Astrocyte (in vitro differentiated cells and primary cell): ENCODE measurements at regions not wholly inside any gene's neighbourhood (a gene's known extent, or its start where the extent isn't known, plus 50 kb on each side); places are given as distances from the start of the nearest gene placed in this dataset.

Source experiments
- DNase-seq: peaks from one replicate; pipeline ENCODE4 v3.0.0-alpha.2; 2010; ENCODE audit warnings: low read depth
- FAIRE-seq: peaks from 2 replicates; lab custom pipeline; 2011; peaks lifted over from hg19 to GRCh38; lab: Jason Lieb, UNC
- H2AFZ ChIP-seq: 2 replicates; pipeline ENCODE4 v1.6.0; 2012; ENCODE audit warnings: low read depth, low read length, inconsistent platforms
- H3K27ac ChIP-seq: 2 replicates; pipeline ENCODE4 v1.5.1; 2011; ENCODE audit warnings: low read depth, low read length, inconsistent platforms
- H3K27me3 ChIP-seq: 2 replicates; pipeline ENCODE4 v1.6.0; 2011; ENCODE audit warnings: low read length, inconsistent platforms; ENCODE audit not compliant: insufficient read depth
- H3K36me3 ChIP-seq: 2 replicates; pipeline ENCODE4 v1.5.1; 2011; ENCODE audit warnings: low read length, inconsistent platforms; ENCODE audit not compliant: insufficient read depth
- H3K4me1 ChIP-seq: 2 replicates; pipeline ENCODE4 v1.5.1; 2011; ENCODE audit warnings: low read length, inconsistent platforms; ENCODE audit not compliant: insufficient read depth
- H3K4me2 ChIP-seq: 2 replicates; pipeline ENCODE4 v1.6.0; 2012; ENCODE audit warnings: low read length, inconsistent platforms
- H3K4me3 ChIP-seq: 2 replicates; pipeline ENCODE4 v1.5.1; 2011; ENCODE audit warnings: low read depth, mild to moderate bottlenecking, low read length, inconsistent platforms; ENCODE audit not compliant: insufficient read depth
- H3K79me2 ChIP-seq: 2 replicates; pipeline ENCODE4 v1.6.0; 2012; ENCODE audit warnings: mild to moderate bottlenecking, low read length, inconsistent platforms; ENCODE audit not compliant: insufficient read depth
- H3K9ac ChIP-seq: 2 replicates; pipeline ENCODE4 v1.6.0; 2012; ENCODE audit warnings: mild to moderate bottlenecking, low read length, inconsistent platforms
- H3K9me3 ChIP-seq: 2 replicates; pipeline ENCODE4 v1.5.1; 2012; ENCODE audit warnings: low read depth, mild to moderate bottlenecking, low read length, inconsistent platforms; ENCODE audit not compliant: insufficient read depth
- H4K20me1 ChIP-seq: 2 replicates; pipeline ENCODE4 v1.6.0; 2012; ENCODE audit warnings: low read length, inconsistent platforms; ENCODE audit not compliant: insufficient read depth
- H3K27ac Mint-ChIP-seq: one replicate; pipeline ENCODE4 v1.8.0; 2021; ENCODE audit warnings: mild to moderate bottlenecking, mixed read lengths; ENCODE audit not compliant: unreplicated experiment
- H3K27me3 Mint-ChIP-seq: one replicate; pipeline ENCODE4 v1.8.0; 2021; ENCODE audit warnings: low read depth, mixed read lengths; ENCODE audit not compliant: unreplicated experiment
- H3K36me3 Mint-ChIP-seq: one replicate; pipeline ENCODE4 v1.8.0; 2021; ENCODE audit warnings: low read depth, mixed read lengths; ENCODE audit not compliant: unreplicated experiment
- H3K4me1 Mint-ChIP-seq: one replicate; pipeline ENCODE4 v1.8.0; 2021; ENCODE audit warnings: low read depth, mixed read lengths; ENCODE audit not compliant: unreplicated experiment
- H3K4me3 Mint-ChIP-seq: one replicate; pipeline ENCODE4 v1.8.0; 2021; ENCODE audit warnings: mild to moderate bottlenecking, moderate library complexity, mixed read lengths; ENCODE audit not compliant: unreplicated experiment
- H3K9me3 Mint-ChIP-seq: one replicate; pipeline ENCODE4 v1.8.0; 2021; ENCODE audit warnings: mild to moderate bottlenecking, mixed read lengths; ENCODE audit not compliant: unreplicated experiment
- CTCF ChIP-seq: IDR thresholded peaks from 2 replicates; pipeline ENCODE4 v1.5.1; 2011; ENCODE audit warnings: low read depth, mild to moderate bottlenecking, inconsistent platforms, low read length, moderate library complexity; ENCODE audit not compliant: insufficient read depth
- EZH2 ChIP-seq: IDR thresholded peaks from 2 replicates; pipeline ENCODE4 v1.6.1; 2012; ENCODE audit warnings: mild to moderate bottlenecking, low read length, inconsistent platforms; ENCODE audit not compliant: insufficient read depth

GRCh38 chr6:66068033-66068432 is 361.0 kb upstream of the EYS start:
- no peak overlapping the region for H3K9ac ChIP-seq
- Mint-ChIP-seq H3K4me3 (no peak overlapping the region), H3K27ac (no peak overlapping the region), H3K4me1 (no peaks in the 10 kb centered on the region), H3K9me3 (peaks cover 3% of the 10 kb centered on the region), H3K27me3 (no peaks in the 10 kb centered on the region), H3K36me3 (no peaks in the 10 kb centered on the region)
- no peaks in the 10 kb centered on the region for H3K27me3 ChIP-seq
- no peak overlapping the region for H2AFZ ChIP-seq
- no peak overlapping the region for H3K4me3 ChIP-seq
- no peaks in the 10 kb centered on the region for H3K79me2 ChIP-seq
- no peaks in the 10 kb centered on the region for H3K36me3 ChIP-seq
- FAIRE-seq (no peak), DNase-seq (no peak)
- H3K4me2 ChIP-seq = no peak overlapping the region
- no peaks in the 10 kb centered on the region for H3K4me1 ChIP-seq
- no peaks in the 10 kb centered on the region for H4K20me1 ChIP-seq
- H3K9me3 ChIP-seq = no peaks in the 10 kb centered on the region
- TF ChIP-seq EZH2 = no peak
- TF ChIP-seq CTCF = no peak
- H3K27ac ChIP-seq = no peak overlapping the region

- TF ChIP-seq EZH2 (no peak), CTCF (no peak)
- no peak overlapping the region for H3K4me3 ChIP-seq
- H3K9ac ChIP-seq = no peak overlapping the region
- no peaks in the 10 kb centered on the region for H3K27me3 ChIP-seq
- no peaks in the 10 kb centered on the region for H3K4me1 ChIP-seq
- Mint-ChIP-seq H3K27ac (no peak overlapping the region), H3K27me3 (no peaks in the 10 kb centered on the region), H3K4me3 (no peak overlapping the region), H3K4me1 (no peaks in the 10 kb centered on the region), H3K9me3 (peaks cover 3% of the 10 kb centered on the region), H3K36me3 (no peaks in the 10 kb centered on the region)
- H3K4me2 ChIP-seq = no peak overlapping the region
- H4K20me1 ChIP-seq = no peaks in the 10 kb centered on the region
- no peaks in the 10 kb centered on the region for H3K9me3 ChIP-seq
- H3K79me2 ChIP-seq = no peaks in the 10 kb centered on the region
- H3K36me3 ChIP-seq = no peaks in the 10 kb centered on the region
- FAIRE-seq = no peak
- H2AFZ ChIP-seq = no peak overlapping the region
- H3K27ac ChIP-seq = no peak overlapping the region
- no peak for DNase-seq
Observed at GRCh38 chr6:66065313-66065712, 358.3 kb upstream of the EYS start.

- H4K20me1 ChIP-seq = no peaks in the 10 kb centered on the region
- DNase-seq = no peak
- FAIRE-seq = no peak
- H3K4me2 ChIP-seq = no peak overlapping the region
- no peaks in the 10 kb centered on the region for H3K79me2 ChIP-seq
- Mint-ChIP-seq H3K4me3 (no peak overlapping the region), H3K9me3 (no peaks in the 10 kb centered on the region), H3K27me3 (no peaks in the 10 kb centered on the region), H3K4me1 (no peaks in the 10 kb centered on the region), H3K27ac (no peak overlapping the region), H3K36me3 (no peaks in the 10 kb centered on the region)
- H2AFZ ChIP-seq = no peak overlapping the region
- no peaks in the 10 kb centered on the region for H3K9me3 ChIP-seq
- H3K4me3 ChIP-seq = no peak overlapping the region
- no peak for TF ChIP-seq EZH2
- TF ChIP-seq CTCF = no peak
- H3K4me1 ChIP-seq = no peaks in the 10 kb centered on the region
- no peak overlapping the region for H3K9ac ChIP-seq
- H3K27me3 ChIP-seq = no peaks in the 10 kb centered on the region
- H3K36me3 ChIP-seq = no peaks in the 10 kb centered on the region
- no peak overlapping the region for H3K27ac ChIP-seq
Observed at GRCh38 chr6:66057034-66057433, 350.0 kb upstream of the EYS start.
